OCI-LY3 (cell line): ENCODE measurements at regions not wholly inside any gene's neighbourhood (a gene's known extent, or its start where the extent isn't known, plus 50 kb on each side); places are given as distances from the start of the nearest gene placed in this dataset.

Experiments used
- EZH2phosphoT487 ChIP-seq: fragments of 200-600 bp; shearing (Covaris generic); IDR thresholded peaks from 2 replicates; pipeline ENCODE4 v1.6.1; 2018; ENCODE audit warnings: antibody characterized with exemption, mixed run types, low read depth
- TF ChIP-seq, protein P1 (sequence below): fragments of 200-600, 300-600 bp; sonication (generic); IDR thresholded peaks from 2 replicates; pipeline ENCODE4 v1.5.1; 2014; ENCODE audit warnings: antibody characterized with exemption, low read length, low read depth

DNA sequence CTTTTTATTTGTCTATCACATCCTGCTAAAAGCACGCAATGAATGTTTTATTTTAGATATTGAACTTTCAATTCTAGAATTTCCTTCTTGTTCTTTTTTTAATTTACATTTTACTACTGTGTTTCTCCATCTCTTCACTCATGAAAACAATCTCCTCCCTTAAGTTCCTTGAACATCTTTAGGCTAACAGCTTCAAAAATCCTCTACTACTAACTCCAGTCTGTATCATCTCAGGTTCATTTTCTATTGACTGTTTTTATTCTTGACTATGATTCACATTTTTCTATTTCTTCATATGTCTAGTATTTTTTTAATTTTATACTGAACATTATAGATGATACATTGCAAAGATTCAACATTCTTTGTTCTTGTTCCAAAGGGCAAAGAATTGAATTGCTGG lies 79.2 kb upstream of the NCK2 start:
- TF ChIP-seq, protein P1, sequence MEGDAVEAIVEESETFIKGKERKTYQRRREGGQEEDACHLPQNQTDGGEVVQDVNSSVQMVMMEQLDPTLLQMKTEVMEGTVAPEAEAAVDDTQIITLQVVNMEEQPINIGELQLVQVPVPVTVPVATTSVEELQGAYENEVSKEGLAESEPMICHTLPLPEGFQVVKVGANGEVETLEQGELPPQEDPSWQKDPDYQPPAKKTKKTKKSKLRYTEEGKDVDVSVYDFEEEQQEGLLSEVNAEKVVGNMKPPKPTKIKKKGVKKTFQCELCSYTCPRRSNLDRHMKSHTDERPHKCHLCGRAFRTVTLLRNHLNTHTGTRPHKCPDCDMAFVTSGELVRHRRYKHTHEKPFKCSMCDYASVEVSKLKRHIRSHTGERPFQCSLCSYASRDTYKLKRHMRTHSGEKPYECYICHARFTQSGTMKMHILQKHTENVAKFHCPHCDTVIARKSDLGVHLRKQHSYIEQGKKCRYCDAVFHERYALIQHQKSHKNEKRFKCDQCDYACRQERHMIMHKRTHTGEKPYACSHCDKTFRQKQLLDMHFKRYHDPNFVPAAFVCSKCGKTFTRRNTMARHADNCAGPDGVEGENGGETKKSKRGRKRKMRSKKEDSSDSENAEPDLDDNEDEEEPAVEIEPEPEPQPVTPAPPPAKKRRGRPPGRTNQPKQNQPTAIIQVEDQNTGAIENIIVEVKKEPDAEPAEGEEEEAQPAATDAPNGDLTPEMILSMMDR = no peak
- no peak for TF ChIP-seq EZH2phosphoT487
